NCI-H1105 treated with DMSO at 0.1 percent for 48 hours (cell line): ENCODE measurements at regions not wholly inside any gene's neighbourhood (a gene's known extent, or its start where the extent isn't known, plus 50 kb on each side); places are given as distances from the start of the nearest gene placed in this dataset.
"Not testable (repeated sequence)": the region's sequence is repeated elsewhere in the genome, so short reads cannot be mapped to it uniquely, and the experiment has no call there.

Experiments
- DNase-seq: peaks from one replicate; lab custom pipeline; 2025; lab: John Stamatoyannopoulos, UW

- DNase-seq, result no peak
Measured at GRCh38 chr7:79552463-79552862, 99.0 kb upstream of the MAGI2 start.

DNA sequence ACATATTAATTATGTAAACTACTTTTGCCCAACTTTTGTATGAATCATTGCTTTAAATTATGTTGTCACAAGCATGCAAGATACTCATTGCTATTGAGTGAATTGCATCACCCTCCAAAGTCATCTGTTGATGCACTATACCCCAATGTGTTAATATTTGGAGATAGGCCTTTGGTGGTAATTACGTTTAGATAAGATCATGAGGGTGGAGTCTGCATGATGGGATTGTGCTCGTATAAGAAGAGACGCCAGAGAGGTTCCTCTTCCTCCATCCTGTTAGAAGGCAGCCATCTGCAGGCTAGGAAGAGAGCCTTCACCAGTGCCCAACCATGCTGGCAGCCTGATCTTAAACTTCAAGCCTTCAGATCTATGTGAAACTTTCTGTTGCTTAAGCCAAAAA lies 95.3 kb upstream of the MAGI2 start:
- DNase-seq, result peak; percentile 61

DNA sequence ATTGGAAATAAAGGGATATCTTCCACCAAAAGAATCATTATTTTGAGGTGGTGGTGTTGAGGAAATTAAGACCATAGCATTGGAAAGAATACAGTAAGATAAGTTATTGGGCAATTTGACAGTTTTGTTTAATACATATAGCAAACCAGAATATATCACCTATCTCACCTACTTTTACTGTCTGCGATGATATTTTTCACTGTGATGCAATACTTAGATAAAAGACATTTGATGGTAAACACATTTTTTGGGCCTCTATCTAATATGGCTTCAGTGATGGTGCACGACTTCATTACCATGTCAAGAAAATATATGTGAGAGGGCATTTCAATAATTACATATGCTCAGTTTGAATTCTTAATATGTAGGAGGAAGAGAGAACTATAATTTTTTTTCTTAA lies 93.7 kb upstream of the MAGI2 start:
- no peak for DNase-seq

- no peak for DNase-seq
Measured at GRCh38 chr7:79540592-79540991, 87.1 kb upstream of the MAGI2 start.

DNA sequence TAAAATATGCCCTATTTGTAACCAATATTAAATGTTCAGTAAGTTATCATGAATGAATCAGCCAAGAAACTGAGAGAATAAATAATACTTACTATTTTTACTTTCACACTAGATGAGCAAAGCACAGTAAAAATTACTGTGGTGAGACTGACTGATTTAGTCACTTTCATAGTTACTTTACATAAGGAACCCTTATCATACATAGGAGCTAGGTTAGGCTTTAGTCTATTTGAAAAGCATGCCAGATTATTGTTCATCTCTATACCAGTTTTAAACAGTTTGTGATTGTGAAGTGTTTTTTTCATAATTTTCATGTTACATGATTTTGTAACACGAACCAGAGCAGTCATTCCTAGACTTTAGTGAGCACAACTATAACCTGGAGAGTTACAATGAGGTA lies 80.7 kb upstream of the MAGI2 start:
- DNase-seq, result no peak

- no peak for DNase-seq
Measured at GRCh38 chr7:79531905-79532664, 78.6 kb upstream of the MAGI2 start.

- DNase-seq, result peak; percentile 10
Measured at GRCh38 chr7:79531116-79531515, 77.6 kb upstream of the MAGI2 start.

DNA sequence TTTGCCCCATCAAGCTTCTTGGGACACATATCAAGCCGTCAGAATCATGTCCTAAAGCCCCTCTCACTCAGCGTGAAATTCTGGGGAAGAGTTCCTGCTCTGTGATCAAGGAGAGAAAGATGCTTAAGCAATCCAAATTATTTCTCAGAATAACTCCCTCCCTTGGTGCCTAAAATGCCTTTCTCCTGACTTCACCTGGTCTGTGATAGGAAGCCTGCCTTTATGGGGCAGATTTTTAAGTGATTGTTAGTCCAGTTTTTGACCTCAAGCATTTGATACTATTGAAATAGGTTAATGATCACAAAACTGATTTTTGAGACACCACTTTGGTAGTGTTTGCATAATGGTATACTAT lies 76.4 kb upstream of the MAGI2 start:
- DNase-seq, result no peak

DNA sequence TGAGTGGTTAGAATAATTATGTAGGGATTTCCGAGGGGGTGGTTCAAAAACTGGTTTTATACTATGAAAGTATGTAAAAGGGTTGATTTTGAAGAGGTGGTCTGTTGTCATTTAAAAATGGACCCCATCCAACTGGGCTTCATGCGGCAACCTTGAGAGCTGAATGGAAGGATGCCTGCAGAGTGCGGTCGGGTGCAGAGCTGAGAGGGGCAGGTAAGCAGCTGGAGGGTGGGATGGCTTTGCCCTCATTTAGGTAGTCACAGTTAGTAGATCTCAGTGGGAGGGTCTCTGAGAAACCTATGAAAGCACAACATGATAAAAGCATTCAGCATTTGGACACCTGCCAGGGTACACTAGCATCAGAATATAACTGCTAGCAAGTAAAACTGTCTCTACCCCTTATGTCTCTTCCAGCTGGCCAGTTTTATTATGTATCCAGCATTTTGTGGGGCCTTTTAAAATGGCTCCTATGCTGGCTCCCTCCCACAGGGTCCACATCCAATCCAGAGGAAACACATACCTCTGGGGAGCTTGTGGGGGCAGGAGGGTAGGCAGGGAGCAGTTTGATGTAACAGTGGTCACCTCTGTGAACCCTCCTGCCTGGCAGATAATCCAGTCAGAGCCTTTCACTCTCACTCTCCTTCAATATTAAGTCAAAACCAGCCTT lies 75.9 kb upstream of the MAGI2 start:
- DNase-seq, result peak; percentile 14

- peak; percentile 19 for DNase-seq
Measured at GRCh38 chr7:79528421-79528820, 75.0 kb upstream of the MAGI2 start.

GRCh38 chr7:79524048-79524447 lies 70.6 kb upstream of the MAGI2 start:
- no peak for DNase-seq

GRCh38 chr7:79523436-79523835 lies 70.0 kb upstream of the MAGI2 start:
- DNase-seq, result no peak

DNA sequence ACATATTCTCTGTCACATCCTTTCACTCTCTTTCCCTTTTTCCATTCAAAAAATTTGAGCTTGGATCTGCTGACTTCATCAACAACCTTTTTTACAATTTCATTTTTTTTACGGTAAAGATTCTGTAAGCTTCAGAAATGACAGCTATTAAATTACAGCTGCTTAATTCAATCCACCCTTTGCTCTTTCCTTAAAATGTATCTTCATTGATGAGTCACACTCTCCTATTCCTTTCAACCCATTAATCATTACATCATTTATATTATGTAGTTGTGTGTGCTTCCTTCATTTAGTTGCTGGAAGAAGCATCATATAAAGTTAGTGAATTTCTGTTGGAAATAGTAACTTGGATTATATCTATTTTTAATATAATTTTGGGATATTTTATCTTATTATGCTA lies 67.1 kb upstream of the MAGI2 start:
- no peak for DNase-seq

GRCh38 chr7:79515358-79515757 lies 61.9 kb upstream of the MAGI2 start:
- DNase-seq, result no peak

DNA sequence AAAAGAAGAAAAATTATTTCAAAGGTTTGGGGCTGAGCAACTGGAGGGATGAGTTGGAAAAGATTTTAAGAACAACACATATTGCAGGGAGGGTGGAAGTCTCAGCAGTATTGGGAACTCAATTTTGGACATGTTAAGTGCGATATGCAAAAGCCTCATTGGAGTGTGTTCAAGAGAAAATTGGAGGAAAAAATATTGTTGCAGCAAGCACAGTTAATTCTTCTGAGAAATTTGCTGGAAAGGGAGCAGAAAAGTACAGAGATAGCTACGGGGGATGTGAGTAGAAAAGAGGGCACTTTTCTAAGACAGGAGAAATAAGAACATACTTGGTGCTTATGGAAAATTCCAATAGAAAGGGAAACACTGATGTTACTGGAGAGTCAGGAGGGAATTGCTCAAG lies 59.8 kb upstream of the MAGI2 start:
- DNase-seq, result no peak

GRCh38 chr7:79512261-79512660 lies 58.8 kb upstream of the MAGI2 start:
- DNase-seq, result no peak

DNA sequence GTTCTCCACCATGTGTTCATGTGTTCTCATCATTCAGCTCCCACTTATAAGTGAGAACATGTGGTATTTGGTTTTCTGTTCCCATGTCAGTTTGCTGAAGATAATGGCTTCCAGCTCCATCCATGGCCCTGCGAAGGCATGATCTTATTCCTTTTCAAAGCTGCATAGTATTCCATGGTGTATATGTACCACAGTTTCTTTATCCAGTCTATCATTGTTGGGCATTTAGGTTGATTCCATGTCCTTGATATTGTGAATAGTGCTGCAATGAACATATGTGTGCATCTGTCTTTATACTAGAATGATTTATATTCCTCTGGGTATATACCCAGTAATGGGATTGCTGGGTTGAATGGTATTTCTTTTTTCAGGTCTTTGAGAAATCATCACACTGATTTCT lies 57.6 kb upstream of the MAGI2 start:
- DNase-seq, result not testable (repeated sequence)

GRCh38 chr7:79507131-79507530 lies 53.7 kb upstream of the MAGI2 start:
- no peak for DNase-seq

DNA sequence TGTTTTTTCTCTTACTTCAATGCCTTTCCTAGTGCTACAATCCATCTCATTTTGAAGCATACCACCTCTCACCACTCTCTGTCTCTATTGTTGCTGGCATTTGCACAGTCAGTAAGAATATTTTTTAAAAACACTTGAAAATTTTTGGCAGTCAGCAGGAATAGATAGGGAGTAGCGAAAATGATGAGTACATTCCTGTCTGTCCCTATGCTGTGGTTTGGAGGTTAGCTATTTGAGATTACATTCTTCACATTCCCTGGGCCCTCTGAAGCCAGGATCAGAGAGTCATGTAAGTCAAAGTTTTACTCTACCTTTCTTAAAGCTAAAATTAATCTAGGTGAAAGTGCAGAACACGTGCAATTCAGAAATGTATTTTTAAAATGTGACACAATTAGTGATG lies 53.0 kb upstream of the MAGI2 start:
- no peak for DNase-seq

DNA sequence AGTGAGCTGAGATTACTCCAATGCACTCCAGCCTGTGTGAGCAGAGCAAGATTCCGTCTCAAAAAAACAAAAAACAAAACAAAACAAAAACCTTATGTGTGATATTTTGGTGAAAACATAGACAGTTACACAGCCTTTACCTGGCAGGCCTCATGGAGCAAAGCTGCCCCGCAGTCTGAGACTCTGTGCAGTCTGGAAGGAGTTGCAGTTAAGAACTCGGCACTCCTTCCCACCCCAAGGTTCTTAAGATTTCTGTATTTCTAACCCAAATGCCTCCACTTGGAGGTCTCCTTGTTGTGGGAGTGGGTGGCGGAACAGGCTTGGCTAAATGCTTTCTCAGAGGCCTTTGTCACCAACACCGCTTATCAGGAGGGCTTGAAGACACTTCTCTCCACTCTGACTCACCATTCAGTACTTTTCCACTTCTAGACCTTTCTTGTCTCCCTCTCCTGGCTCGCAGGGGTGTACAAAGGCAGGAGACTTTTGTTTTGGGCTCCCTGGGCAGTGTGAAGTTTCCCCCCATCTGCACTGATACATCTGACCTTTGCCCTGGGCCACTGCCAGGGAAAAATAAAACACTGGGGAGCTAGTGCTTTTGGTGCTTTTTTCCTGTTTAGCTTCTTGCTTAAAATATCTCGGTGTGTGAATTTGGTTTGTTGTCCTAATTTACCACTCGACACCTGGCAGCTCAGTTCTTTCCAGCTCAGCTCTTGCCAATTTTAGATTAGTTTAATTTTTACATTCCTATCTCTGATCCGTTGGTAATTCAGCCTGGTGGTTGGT lies 51.3 kb upstream of the MAGI2 start:
- no peak for DNase-seq
